Psoas muscle (tissue), 7 donors: ENCODE measurements at regions not wholly inside any gene's neighbourhood (a gene's known extent, or its start where the extent isn't known, plus 50 kb on each side); places are given as distances from the start of the nearest gene placed in this dataset.

ENCODE experiments used
- ATAC-seq, 4 donors: fragments of 200-7000 bp; cut with Tn5 transposase; one replicate each; pipeline ENCODE4 v1.9.1; 2020; ENCODE audit warnings: moderate library complexity in 3 of 4, mild to moderate bottlenecking in 2 of 4
- DNase-seq, 2 donors: peaks; one replicate each; pipeline ENCODE4 v3.0.0-alpha.2; 2020
- H3K27ac ChIP-seq: fragments of 200-600 bp; one replicate; pipeline ENCODE4 v1.8.0; 2022
- H3K27me3 ChIP-seq, 3 donors: fragments of 200-600 bp in 1 of 3; one replicate each; pipeline versions ENCODE4 v1.6.1 to v1.8.0; 2013 to 2022; ENCODE audit warnings: low read length in 2 of 3, mild to moderate bottlenecking in 2 of 3, moderate library complexity in 1 of 3; ENCODE audit not compliant: insufficient read depth in 3 of 3
- H3K36me3 ChIP-seq, 2 donors: fragments of 200-600 bp in 1 of 2; one replicate each; pipeline versions ENCODE4 v1.6.1 to v1.8.0; 2013 to 2022; ENCODE audit warnings: low read depth in 1 of 2, mild to moderate bottlenecking in 1 of 2, moderate library complexity in 1 of 2; ENCODE audit not compliant: insufficient read depth in 1 of 2
- H3K4me1 ChIP-seq: fragments of 200-600 bp; one replicate; pipeline ENCODE4 v1.8.0; 2022
- H3K4me3 ChIP-seq: fragments of 200-600 bp; one replicate; pipeline ENCODE4 v1.8.0; 2022; ENCODE audit warnings: mild to moderate bottlenecking
- H3K9me3 ChIP-seq: fragments of 200-600 bp; one replicate; pipeline ENCODE4 v1.8.0; 2022
- CTCF ChIP-seq: fragments of 200-600 bp; IDR thresholded peaks from one replicate; pipeline ENCODE4 v1.8.0; 2022; ENCODE audit warnings: antibody characterized with exemption
- WGBS, 3 donors: extraction: QIAGEN DNeasy Blood & Tissue Kit; methylation state at CpG; one replicate each; pipeline versions ENCODE4 v1.1.6 to v1.1.7; 2013; 5-methylcytosine and 5-hydroxymethylcytosine counted together
- intact Hi-C, 2 donors: fragments of 100-400 bp; cut with DNase I; formaldehyde crosslinking; loops; one replicate each; pipeline versions ENCODE4 v1.11.0 to v1.14.2; 2022
- donor health status: healthy with polysubstance abuse.
- donor health status: DM: no; HTN: no; CAD: no; lungs with moderate emphysema.
- donor health status: Bipolar disorder and iron deficiency.
- donor health status: healthy.
- donor health status: DM: yes; HTN: yes; CAD: no.
- donor health status: DM: no; HTN: no; CAD: no.
- donor health status: DM: yes; HTN: yes; CAD: no.

GRCh38 chr12:60191271-60191670, 595.4 kb downstream of the SLC16A7 start:
- H3K4me3 ChIP-seq, result no peak overlapping the region
- no peak for ATAC-seq
- H3K27me3 ChIP-seq, result no peaks in the 10 kb centered on the region
- intact Hi-C loops, result no loop called here
- no peaks in the 10 kb centered on the region for H3K4me1 ChIP-seq
- no peak overlapping the region for H3K27ac ChIP-seq
- no peak for TF ChIP-seq CTCF
- 38 to 68% (median 50%) methylated on average over 1 of the region's 1 CpG for WGBS, 3 donors
- no peaks in the 10 kb centered on the region for H3K36me3 ChIP-seq
- DNase-seq, result no peak
- H3K9me3 ChIP-seq, result no peaks in the 10 kb centered on the region

- intact Hi-C loops, result no loop called here
- H3K36me3 ChIP-seq, result no peaks in the 10 kb centered on the region
- H3K4me1 ChIP-seq, result no peaks in the 10 kb centered on the region
- no peaks in the 10 kb centered on the region for H3K9me3 ChIP-seq
- TF ChIP-seq CTCF, result no peak
- H3K4me3 ChIP-seq, result no peak overlapping the region
- ATAC-seq (no peak), DNase-seq (no peak)
- no peak overlapping the region for H3K27ac ChIP-seq
- no peaks in the 10 kb centered on the region for H3K27me3 ChIP-seq
Measured at GRCh38 chr12:60191676-60192359, 596.0 kb downstream of the SLC16A7 start.

GRCh38 chr12:60194678-60195077, 598.8 kb downstream of the SLC16A7 start:
- no peak for ATAC-seq
- Histone ChIP-seq H3K27ac (no peak overlapping the region), H3K27me3 (no peaks in the 10 kb centered on the region), H3K4me1 (no peaks in the 10 kb centered on the region), H3K4me3 (no peak overlapping the region), H3K36me3 (no peaks in the 10 kb centered on the region), H3K9me3 (no peaks in the 10 kb centered on the region)
- no peak for DNase-seq
- no peak for TF ChIP-seq CTCF
- intact Hi-C loops, result no loop called here

GRCh38 chr12:60195483-60195882, 599.7 kb downstream of the SLC16A7 start:
- Histone ChIP-seq H3K27ac (no peak overlapping the region), H3K9me3 (no peaks in the 10 kb centered on the region), H3K27me3 (no peaks in the 10 kb centered on the region), H3K4me1 (no peaks in the 10 kb centered on the region), H3K4me3 (no peak overlapping the region), H3K36me3 (no peaks in the 10 kb centered on the region)
- TF ChIP-seq CTCF, result no peak
- ATAC-seq, result no peak
- DNase-seq, result no peak
- intact Hi-C loops, result no loop called here
- WGBS, 3 donors, result 91 to 97% (median 97%) methylated on average over 1 of the region's 1 CpG

GRCh38 chr12:60196366-60196765, 600.5 kb downstream of the SLC16A7 start:
- TF ChIP-seq CTCF, result no peak
- Histone ChIP-seq H3K9me3 (no peaks in the 10 kb centered on the region), H3K27me3 (no peaks in the 10 kb centered on the region), H3K4me1 (no peaks in the 10 kb centered on the region), H3K4me3 (no peak overlapping the region), H3K36me3 (no peaks in the 10 kb centered on the region), H3K27ac (no peak overlapping the region)
- DNase-seq (no peak), ATAC-seq (no peak)
- intact Hi-C loops, result no loop called here
- WGBS, 3 donors, result 93 to 97% (median 94%) methylated on average over 10 of the region's 10 CpGs
